ENCODE measurements at regions not wholly inside any gene's neighbourhood (a gene's known extent, or its start where the extent isn't known, plus 50 kb on each side); places are given as distances from the start of the nearest gene placed in this dataset.
A peak's percentile ranks its signal among the peaks of the same experiment; 100 is the strongest.
"Not testable (repeated sequence)": the region's sequence is repeated elsewhere in the genome, so short reads cannot be mapped to it uniquely, and the experiment has no call there.

DNA sequence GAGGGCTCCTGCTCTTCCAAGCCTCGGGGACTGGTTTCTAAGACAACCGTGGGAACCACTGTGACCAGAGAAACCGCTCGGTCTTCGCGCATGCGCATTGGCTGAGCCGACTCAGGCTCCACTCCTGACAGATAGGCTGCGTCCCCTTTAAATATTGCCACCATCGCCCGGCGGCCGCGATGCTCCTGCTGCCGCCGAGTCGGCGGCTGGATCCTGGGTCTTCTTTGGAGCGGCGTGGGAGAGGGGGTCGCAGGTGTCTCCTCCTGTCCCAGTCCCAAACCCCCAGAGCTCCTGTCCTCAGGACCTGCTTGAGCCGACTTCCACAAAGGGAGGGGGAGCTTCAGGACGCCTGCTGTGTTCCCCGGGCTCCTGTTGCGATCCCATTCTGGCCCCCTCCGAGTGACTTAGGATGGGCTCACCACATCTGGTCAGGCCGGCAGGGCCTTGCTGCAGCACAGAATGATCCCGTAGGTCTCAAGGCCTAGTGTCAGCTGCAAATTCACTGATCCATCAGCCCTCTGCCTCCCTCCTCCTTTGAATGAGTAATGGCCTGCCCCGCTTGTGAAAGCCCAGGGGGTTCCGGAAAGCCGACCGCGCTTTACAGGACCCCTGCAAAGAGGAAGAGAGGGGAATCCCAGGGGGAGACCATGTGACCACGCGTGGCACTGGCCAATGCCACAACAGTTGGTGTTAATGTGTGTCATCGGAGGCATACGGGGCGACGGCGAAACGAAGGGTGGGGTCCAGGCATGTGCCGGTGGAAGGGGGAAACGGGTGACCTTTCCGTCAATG is 683.2 kb upstream of the TPTE start:
- peak; percentile 7 for DNase-seq

- DNase-seq = no peak
Observed at GRCh38 chr21:9838738-9839642, 682.4 kb upstream of the TPTE start.

DNA sequence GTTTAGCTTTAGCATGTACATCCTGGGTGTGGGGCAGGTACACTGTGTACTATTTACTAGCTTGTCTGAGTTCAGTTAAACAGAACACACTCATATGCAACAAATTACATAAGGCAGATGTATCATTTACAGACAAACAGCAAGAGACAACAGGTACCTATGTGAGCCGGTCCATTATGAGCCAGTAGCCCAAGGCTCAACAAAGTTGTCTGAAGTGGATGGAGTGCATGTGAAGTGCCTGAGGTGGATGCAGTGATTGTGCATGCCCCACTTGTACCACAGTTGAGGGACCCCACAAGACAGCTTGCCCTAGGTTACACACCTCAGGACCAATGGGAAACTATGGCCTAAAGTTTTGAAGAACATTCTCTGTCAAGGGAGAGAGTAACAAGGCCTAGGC is 677.3 kb upstream of the TPTE start:
- DNase-seq = not testable (repeated sequence)

DNA sequence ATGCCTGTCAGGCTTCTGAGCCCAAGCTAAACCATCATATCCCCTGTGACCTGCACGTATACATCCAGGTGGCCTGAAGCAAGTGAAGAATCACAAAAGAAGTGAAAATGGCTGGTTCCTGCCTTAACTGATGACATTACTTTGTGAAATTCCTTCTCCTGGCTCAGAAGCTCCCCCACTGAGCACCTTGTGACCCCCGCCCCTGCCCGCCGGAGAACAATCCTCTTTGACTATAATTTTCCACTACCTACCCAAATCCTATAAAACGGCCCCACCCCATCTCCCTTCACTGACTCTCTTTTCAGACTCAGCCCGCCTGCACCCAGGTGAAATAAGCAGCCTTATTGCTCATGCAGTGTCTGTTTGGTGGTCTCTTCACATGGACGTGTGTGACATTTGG is 673.9 kb upstream of the TPTE start:
- DNase-seq = not testable (repeated sequence)

GRCh38 chr21:9851166-9851565 is 670.2 kb upstream of the TPTE start:
- not testable (repeated sequence) for DNase-seq

- not testable (repeated sequence) for DNase-seq
Observed at GRCh38 chr21:9851695-9852094, 669.7 kb upstream of the TPTE start.

DNA sequence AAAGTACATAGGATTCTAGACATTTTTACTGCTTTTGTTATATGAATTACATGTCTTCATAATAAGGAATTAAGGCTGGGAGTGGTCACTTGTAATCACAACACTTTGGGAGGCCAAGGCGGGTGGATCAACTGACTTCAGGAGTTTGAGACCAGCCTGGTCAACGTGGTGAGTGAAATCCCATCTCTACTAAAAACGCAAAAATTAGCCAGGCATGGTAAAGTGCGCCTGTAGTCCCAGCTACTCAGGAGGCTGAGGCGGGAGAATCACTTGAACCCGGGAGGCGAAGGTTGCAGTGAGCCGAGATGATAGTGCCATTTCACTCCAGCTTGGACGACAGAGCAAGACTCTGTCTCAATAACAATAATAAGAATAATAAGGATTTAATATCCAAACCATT is 663.8 kb upstream of the TPTE start:
- not testable (repeated sequence) for DNase-seq

DNA sequence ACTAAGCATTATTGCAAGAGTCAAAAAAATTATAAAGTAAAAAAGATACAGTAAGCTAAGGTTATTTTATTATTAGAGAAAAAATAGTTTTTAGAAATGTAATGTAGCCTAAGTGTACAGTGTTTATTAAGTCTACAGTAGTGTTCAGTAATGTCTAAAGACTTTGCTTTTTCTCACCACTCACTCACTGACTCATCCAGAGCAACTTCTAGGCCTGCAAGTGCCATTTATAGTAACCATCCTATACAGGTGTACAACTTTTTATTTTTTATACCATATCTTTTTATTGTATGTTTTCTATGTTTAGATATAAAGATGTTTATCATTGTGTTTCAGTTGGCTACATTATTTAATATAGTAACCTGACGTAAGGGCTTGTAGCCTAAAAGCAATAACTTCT is 661.5 kb upstream of the TPTE start:
- DNase-seq = not testable (repeated sequence)

- DNase-seq = not testable (repeated sequence)
Observed at GRCh38 chr21:9862456-9862855, 658.9 kb upstream of the TPTE start.

- not testable (repeated sequence) for DNase-seq
Observed at GRCh38 chr21:9867815-9868214, 653.6 kb upstream of the TPTE start.

GRCh38 chr21:9873096-9873495 is 648.3 kb upstream of the TPTE start:
- not testable (repeated sequence) for DNase-seq

DNA sequence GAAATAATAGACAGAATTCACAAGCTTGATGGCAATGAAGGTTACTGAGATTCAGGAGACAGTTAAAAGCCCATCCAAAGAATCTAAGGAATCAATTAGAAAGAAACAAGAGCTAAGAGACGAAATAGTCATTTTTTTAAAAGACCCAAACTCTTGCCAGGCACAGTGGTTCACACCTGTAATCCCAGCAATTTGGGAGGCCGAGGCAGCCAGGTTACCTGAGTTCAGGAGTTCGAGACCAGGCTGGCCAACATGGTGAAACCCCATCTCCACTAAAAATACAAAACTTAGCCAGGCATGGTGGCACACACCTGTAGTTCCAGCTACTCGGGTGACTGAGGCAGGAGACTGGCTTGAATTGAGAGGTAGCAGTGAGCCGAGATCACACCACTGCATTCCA is 647.2 kb upstream of the TPTE start:
- DNase-seq = not testable (repeated sequence)

- DNase-seq = not testable (repeated sequence)
Observed at GRCh38 chr21:9881430-9881829, 640.0 kb upstream of the TPTE start.

- DNase-seq = not testable (repeated sequence)
Observed at GRCh38 chr21:9883047-9883446, 638.3 kb upstream of the TPTE start.

DNA sequence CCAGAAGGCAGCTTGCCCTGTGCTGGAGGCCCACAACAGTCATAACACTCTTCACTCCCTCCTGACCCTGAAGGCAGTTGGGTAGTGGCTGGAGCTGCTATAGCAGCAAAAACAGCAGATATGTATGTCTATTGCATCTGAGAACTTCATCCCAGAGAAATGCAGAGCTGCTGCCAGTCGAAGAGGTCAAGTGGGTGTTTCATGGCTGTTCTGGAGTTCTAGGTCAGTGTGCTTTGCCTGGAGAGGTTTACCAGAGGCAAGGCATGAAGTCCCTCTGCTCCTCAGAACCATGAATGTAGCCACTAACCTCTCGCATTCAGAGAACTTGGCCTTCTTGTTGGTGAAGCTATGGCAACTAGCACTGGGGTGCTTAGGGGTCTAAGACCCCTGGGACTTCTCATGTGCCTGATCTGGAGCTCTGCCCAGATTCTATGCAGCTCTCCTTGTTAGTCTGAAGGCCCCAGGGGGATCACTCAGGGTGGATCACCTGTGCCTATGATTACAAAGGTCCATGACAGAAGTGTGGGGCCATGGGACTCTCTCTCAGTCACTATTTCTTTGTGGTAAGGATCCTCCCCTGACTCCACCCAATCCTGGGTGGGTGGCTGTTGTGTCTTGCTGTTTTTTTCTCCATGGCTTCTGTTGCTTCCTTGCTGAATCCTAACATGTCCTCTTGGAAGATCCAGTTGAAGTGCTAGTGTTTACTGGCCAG is 637.7 kb upstream of the TPTE start:
- DNase-seq = not testable (repeated sequence)

DNA sequence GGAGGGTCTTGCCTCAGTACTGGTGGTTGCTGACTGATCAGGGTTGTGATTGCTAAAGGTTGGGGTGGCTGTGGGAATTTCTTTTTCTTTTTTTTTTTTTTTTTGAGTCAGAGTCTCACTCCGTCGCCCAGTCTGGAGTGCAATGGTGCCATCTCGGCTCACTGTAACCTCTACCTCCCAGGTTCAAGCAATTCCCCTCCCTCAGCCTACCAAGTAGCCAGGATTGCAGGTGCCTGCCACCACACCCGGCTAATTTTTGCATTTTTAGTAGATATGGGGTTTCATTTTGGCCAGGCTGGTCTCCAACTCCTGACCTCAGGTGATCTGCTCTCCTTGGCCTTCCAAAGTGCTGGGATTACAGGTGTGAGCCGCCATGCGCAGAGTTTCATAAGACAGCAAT is 632.9 kb upstream of the TPTE start:
- not testable (repeated sequence) for DNase-seq

- DNase-seq = not testable (repeated sequence)
Observed at GRCh38 chr21:9903579-9903978, 617.8 kb upstream of the TPTE start.

GRCh38 chr21:9914135-9914534 is 607.2 kb upstream of the TPTE start:
- not testable (repeated sequence) for DNase-seq

DNA sequence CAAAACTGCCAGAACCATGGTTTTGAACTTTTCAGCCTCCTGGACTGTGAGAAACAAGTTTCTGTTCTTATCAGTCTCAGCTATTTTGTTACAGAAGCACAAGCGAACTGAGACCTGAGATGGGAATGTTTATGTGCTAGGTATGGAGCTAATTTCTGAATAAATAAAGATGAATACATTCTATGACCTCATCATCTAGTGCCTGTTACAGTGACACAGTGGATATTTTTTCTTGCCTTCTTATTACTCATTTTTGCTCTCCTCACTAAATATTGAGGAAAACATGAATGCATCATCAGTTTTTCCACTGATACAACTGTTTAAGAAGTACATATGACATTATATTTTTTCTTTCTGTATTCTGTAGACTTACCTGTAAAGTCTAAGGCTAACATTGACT is 601.9 kb upstream of the TPTE start:
- not testable (repeated sequence) for DNase-seq

- not testable (repeated sequence) for DNase-seq
Observed at GRCh38 chr21:9943639-9944038, 577.7 kb upstream of the TPTE start.

- DNase-seq = not testable (repeated sequence)
Observed at GRCh38 chr21:9946057-9946456, 575.3 kb upstream of the TPTE start.

GRCh38 chr21:9949510-9950289 is 571.7 kb upstream of the TPTE start:
- DNase-seq = not testable (repeated sequence)

Data from NCI-H1694 (cell line).